ENCODE measurements at regions not wholly inside any gene's neighbourhood (a gene's known extent, or its start where the extent isn't known, plus 50 kb on each side); places are given as distances from the start of the nearest gene placed in this dataset.

DNA sequence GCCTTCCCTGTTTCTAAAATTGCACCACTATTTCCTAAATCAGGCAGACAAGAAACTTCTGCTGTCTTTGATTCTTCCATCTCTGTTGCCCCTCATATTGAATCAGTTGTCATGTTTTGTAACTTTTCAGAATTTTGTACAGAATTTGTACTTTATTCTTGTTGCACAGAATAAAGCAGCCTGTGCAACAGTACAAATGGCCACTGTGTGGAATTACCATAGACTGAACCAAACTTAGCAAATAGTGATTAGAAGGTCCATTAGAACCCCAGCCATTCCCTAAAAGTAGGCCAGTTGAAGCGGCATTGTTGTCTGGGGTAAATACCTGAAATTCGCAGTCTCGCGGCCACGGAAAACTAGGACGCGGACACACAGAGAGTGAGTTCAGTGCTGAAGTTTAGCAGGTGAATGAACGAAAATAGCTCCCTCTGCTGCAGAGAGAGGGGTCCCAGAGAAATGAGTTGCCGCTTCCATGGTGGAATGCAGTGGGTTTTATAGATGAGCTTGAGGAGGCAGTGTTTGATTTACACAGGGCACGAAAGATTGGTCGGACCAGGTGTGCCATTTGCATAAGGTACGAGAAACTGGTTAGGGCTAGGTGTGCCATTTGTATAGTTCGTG lies 71.8 kb downstream of the C4orf33 start:
- peak; percentile 6 for DNase-seq

DNA sequence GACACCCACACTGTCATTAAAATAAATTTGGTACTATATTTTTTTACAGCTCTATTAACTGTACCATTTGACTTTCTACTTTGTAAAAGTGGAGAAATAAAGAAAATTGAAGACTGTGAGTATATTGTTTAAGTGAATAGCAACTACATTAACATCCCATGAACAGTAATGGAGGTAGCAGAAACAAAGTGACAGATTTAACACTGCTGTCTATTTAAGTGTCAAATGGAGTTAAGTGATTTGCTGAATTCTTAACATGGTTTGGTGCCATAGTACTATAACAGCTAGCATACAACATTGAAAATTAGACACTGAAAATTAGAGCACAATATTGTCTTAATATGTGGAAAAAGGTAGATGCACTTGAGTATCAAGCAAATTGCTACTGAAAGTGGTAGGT lies 76.2 kb downstream of the C4orf33 start:
- no peak for DNase-seq

DNA sequence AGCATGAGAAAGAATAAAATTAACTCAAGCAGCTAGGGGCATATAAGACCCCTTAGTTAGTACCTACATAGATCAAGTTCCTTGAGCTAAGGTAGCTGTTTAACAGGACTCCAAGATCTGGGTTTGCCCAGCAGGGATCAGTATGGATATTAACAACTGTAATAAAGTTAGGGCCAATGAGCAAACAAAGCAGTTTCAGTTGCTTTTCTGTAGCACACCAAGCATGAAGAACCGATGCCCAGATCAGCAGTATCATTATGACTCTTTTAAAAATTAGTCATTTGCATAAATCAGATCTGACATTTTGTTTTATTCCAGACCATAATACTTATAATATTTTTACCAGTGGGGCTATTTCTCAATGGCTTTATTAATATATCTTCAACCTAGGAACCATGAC lies 80.9 kb downstream of the C4orf33 start:
- DNase-seq: no peak

DNA sequence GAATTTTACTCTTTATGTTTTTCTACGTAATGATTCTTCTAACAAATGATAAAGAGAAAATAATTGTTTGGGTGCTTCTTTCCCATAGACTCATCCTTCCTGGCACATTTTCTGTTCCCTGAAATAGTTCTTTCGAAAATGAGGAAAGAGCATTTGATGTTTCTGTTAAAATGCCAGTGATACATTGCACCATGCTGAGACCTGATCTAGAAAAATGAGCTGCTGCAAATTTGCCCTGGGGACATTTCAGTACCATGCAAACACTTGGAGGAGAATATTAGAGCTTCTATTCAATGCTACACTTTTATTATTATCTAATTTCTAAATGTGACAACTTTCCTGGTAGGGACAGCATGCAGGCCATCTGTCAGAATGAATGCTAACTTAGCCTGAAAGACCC lies 83.3 kb downstream of the C4orf33 start:
- no peak for DNase-seq

DNA sequence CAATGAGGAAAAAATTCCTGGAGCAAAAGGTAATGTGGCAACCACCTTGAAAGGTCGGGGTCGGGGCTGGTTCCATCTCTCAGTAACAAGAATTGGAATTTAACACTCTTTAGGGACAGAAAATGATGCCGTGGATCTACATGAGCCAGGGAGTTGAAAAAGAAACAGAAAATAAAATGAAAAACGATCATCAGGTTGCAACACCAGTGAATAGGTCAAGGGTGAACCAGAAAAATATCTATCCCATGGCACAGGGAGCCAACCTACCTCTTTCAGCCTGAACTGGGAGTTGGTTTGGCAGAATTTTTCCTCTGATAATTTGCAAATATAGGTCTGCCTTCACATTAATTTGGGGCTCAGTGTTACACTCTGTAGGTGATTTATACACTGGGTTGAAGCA lies 93.7 kb downstream of the C4orf33 start:
- no peak for DNase-seq

DNA sequence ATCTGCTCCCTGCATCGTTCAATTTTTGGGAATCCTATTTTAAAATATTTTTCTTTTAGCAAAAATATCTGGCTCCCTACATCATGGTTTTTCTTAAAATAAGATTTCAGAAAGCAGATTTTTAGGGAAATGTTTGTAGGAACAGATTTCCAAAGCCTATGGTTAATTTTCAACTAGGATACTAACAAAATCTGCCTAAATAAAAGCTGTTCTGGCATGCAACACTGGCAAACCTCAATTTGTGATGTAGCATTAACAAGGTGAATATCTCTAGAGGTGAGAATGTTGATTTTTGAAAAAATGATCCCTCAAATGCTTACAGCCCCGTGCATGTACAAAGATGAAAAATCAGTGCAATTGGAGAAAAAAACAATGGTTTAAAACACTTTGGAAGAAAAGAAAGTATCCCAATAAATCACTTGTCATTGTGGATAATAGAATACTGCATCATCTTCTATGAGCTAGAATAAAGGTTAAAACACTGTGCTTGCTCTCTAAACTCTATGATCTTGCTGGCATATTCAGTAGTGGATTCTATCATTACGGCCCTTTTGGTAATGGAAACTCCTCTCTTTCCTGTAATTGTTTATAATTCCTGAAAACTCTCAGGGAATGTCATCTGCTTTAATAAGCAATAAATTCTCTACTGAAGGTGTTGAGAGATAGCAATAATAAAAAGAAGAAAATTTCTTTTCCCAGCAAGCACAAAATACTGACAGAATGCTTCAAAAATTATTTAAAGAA lies 97.6 kb downstream of the C4orf33 start:
- DNase-seq: no peak

DNA sequence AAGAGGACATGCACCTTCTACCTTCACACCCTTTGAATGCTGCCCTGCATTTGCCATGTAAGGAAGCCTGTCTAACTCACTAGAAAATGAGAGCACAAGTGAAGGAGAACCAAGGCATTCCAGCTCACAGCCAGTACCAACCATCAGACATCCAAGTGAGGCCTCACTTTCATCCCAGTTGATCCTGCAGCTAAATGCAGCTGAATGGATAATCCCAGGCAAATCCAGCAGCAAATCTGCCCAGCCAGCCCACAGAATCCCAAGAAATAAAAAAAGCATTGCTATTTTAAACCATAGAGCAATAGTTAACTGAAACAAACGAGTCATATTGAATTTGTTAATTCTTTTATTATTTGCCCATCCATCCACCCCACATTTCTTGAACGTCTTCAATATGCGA lies 112.5 kb downstream of the C4orf33 start:
- no peak for DNase-seq

DNA sequence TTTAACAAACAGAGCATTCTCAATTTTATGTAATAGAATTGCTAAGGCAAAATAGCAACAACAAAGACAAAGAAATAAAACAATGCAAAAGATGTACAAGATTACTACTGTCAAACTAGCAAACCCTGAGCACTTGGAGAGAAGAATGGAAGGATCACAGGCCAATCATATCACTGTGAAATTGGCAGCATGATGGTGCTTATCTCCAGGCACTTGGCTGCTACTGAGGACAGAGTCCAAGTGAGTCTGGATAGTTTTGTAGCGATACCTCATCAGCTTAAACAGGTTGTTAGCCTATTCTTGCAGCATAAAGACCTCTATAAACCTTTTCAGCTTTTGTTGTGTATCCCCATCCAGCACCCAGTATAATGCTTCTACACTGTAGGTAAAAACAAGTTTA lies 117.7 kb downstream of the C4orf33 start:
- DNase-seq: no peak

DNA sequence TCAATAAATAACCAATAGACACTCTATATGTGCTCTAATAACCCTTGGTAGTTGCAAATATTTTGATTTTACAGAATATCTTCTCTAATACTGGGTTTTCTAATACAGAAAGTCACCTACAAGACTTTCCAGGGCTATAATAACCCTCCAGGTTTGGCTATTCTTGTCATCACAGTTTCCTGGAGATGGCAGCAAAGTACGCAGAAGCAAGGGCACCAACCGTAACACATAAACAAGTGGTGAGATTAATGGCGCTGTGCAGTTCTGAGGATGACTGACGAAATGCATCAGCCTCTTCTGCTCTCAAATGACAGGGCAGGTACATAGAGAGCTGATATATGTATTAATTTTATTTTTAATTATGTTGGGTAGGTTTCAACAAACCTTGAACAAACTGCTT lies 122.4 kb downstream of the C4orf33 start:
- DNase-seq: peak; percentile 9

DNA sequence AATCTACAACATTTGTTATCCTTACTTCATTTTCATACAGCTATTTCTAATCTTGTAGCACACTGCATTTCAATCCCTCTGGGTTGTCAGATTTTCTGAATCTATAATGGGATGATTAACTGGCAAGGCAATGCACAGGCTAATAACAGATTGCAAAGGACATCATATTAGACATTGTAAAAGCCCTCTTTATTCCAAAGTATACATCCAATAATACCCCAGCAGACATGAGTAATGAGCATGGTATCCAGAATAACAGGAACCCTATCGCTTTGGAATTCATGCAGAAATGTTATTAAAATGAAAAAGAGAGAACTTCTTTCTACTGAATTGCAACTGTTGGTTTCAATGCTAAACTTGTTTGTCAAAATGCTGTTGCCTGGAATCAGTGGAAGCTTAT lies 122.9 kb downstream of the C4orf33 start:
- DNase-seq: peak; percentile 64

DNA sequence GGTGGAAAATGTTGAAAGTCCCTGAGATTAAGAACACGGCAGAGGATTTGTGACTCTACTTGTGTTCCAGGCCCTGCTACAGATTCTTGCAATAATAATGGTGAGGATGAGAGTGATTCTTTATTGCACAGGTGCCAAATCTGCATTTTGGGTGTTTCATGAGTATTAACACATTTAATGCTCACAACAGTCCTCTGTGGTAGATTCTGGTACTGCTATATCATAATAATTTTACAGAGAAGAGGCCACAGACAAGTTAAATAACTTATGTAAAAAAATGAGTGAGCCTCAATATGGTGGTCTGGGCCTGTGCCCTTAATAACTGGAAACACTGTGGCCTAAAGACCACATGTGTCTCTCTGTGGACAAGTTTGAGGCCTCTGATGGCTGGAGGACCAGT lies 124.3 kb downstream of the C4orf33 start:
- DNase-seq: no peak

DNA sequence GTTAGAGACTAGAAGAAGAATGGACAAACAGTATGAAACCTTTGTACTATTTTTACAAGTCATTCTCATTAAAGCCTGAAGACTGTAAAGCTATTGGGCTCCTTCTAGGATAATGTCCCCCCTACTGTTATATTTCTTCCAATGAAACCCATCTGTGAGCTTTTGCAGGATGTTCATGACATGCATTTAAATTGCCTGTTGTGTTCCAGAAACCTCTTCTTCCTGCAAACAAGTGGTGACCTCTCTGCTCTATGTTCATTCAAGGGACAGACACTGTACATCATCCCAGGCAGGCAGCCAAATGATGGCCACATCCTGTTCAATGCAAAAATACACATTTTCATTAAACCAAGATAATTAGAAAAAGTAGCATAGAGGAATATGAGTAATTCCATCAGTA lies 128.0 kb downstream of the C4orf33 start:
- DNase-seq: no peak

DNA sequence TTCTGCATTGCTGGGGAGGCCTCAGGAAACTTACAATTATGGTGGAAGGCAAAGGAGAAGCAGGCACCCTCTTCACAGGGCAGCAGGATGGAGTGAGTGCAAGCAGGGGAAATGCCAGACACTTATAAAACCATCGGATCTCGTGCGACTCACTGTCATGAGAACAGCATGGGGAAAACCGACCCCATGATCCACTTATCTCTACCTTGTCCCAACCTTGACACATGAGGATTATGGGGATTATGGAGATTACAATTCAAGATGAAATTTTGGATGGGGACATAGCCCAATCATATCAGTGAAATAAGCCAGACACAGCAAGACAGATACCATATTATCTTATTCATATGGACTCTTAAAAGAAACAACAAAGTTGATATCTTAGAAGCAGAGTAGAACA lies 134.9 kb downstream of the C4orf33 start:
- DNase-seq: no peak

DNA sequence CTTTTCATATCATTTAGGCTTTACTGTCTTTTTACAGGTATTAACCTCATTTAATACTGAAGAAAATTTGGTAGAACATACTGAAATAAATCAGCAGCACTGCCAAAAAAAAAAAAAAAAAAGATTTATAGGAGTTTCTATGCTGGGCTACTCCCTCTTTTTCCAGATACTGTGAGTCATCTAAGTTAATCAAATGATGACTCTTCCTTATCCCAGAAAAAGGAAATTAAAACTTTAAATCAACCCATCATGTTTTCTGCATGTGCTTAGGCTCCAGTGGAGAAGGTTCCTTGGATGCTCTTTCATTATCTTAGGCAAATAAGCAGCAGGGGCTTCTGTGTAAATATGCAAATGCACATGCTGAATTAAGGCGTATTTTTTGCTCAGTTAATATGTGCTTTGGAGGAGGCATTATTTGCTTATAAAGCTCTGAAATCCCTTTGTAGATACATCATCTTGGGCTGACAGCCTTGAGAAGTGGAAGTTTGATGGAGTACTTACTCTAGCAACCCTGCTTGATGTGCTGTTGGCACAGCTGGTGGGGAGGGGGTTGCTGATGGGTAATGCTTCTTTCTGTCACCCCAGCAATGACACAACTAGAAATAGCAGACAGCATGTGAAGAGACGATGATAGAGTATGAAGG lies 136.1 kb downstream of the C4orf33 start:
- DNase-seq: peak; percentile 25

DNA sequence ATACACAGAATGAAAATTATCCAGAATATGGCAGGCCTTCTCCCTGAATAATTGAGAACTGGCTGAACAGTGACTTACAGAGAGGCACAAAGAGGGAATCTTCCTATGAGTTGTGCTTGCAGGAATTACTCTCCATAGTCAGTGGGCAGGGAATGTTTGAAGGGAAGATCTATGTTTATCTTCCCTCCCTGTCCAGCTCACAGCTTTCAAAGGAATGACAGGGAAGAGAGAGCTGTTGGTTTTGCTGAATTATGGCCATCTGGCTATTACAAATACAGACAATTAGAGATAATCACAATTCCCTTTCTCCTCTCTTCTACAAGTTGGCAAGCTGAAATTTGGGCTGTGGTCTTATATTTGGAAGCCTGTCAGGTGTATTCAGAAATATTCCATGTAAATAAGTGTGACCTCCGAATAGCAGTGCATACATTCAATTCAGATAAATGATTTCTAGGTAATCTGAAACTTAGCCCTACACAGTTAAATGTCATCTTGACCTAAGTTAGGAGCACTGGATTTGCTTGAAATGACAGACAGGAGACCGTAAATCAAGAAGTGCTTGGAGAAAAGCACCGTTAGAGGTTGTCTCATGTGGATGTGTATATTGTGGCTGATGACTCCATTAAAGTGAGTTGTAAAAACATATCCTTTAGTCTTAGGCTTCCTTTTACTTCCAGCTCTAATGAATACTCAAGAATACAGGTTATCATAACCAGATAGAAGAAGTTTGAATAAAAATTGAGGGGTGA lies 136.8 kb downstream of the C4orf33 start:
- DNase-seq: peak; percentile 32

DNA sequence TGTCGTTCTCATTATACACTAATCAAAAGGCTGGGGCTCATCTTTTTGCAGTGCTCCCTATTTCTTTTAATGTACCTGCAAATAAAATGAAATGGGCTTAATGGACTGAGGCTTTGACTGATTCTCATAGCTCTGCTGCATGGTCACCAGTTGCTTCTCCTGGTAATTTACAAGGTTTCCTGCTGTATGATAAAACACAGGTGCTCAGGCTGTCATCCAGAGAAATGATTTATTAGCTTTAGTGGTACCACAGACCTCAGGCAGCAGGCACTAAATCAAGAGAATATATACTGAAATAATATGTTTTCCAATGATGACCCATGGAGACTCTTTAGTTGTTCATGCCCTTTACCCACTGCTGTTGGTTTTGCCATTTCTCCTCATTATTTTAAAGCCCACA lies 137.7 kb downstream of the C4orf33 start:
- no peak for DNase-seq

DNA sequence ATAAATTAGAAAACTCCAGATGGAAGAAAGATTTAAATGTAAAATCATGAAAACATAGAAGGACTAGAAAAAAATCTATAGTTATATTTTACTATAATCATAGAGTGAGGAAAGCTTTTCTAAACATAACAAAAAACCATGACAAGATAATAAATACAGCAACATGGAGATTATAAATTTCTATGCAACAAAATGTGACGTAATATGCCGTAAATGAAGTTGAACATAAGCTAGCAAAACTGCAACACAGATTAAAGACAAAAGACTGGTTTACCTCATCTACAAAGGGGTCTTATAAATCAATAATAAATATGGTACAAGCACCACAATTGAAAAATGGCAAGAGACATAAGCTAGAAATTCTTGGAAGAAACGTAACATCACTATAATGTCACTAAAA lies 140.4 kb downstream of the C4orf33 start:
- DNase-seq: no peak

DNA sequence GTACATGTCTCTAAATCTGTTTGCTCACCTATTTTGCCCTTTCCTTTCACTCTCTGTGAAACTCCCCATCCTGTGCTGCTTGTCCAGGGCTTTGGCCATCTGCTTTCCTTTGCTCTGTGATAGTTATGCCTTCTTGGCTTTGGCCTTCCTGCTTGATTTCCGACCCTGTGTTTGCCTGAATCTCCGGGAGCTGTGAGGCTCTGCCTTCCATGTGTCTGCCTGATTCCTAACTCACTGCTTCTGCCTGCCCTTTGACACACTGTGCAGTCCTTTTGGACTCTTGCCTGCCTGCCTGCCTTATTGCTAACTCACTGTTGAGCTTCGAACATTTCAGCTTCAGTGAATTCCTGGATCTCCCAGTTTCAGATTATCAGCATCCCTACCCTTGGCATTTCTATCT lies 143.1 kb downstream of the C4orf33 start:
- peak; percentile 47 for DNase-seq

DNA sequence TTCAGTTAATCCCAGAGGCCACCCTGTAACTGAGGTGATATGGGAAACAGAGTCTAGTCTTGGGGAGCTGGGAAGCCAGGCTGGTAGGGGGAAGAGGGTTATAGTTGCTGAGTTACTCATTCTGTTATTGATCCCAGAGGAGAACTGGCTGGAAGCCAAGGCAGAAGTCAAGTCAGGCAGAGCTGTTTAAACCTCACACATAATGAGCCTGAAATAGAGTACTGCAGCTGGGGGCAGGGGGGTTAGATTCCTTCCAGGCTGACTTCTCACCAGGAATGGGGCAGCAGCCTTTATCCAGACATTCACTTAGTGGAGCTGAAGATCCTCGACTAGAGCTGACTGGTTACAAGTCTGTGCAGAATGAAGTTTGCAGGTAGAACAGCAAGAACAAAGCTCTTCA lies 144.9 kb downstream of the C4orf33 start:
- peak; percentile 78 for DNase-seq

DNA sequence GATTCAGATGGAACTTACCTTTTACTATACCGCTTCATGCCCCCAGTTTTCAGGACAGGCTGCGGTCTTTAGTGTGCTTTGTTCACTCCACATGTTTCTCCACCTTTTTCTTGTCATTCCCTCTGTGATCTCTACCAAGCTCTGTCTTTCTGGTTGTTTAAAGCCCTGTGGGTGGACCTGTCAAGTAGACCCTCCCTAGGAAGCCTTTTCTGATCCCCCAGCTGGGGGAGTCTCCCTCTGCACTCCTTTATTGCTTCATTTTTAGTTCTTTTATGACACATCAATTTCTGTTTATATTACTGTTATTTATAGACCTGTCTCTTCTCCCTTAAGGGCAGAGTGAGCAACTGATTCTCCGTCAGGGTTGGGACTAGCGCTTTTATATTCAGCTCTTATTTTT lies 150.2 kb downstream of the C4orf33 start:
- no peak for DNase-seq

DNA sequence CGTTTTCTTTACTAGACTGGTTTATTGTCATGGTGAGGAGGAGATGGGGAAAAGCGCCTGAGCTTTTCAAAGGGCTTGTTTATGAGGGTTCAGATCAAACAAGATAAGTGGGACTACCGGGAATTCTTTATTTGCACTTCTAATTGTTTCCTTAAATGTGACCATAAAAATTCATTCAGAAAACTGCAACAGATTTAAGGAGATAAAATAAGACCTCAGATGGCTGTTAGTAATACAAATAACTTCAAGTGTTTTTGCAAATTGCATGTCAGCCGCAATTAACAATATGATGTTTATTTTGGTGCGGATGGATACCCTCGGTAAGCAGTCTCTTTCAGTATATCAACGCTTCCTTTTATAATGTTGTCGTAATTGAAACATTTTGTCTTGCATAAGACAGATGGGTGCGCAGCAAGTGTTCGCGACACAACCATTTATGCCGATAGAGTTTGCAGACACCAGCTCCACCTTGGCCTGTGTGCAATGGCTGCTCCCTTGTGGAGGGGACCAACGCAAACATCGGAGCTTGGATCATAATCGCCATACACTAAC lies 151.0 kb downstream of the C4orf33 start:
- no peak for DNase-seq

DNA sequence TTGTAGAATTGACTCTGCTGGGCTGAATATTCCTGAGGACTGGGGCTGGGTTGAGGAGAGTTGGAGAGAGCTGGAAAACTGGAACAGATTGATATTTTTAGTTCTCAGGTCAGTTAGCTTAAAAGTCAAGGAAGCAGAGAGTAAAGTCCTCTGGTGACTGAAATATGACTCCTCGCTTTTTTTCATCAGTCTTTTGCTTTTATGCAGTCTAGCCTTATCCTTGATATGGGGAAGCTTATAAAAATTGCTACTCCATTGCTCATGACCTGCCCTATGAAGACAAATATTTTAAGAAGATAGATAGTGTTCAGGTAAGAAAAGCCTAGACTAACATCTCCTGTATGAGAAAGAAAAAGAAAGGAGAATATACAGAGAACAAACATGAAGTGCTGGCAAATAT lies 152.7 kb downstream of the C4orf33 start:
- DNase-seq: no peak

DNA sequence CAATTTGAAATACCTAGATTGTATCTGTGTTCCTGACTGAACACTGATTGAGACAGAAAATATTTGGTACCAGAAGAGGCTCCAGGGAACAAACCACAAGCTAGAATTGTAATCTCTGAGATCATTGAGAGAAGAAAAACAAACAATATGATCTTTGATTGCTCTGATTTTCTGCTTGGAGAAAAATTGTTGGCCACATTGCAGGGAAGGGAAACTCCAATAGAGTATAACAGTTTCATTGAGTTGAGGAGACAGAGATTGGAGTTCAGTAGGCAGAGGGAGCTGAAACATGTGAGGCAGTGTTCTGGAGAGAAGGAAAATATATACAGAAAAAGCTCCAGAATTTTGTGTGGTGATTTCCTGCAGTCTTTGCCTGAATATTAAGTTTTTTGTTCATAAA lies 158.2 kb downstream of the C4orf33 start:
- DNase-seq: peak; percentile 4

Measured in fibroblast of upper back skin (primary cell).